HepG2 (cell line): ENCODE measurements at regions not wholly inside any gene's neighbourhood (a gene's known extent, or its start where the extent isn't known, plus 50 kb on each side); places are given as distances from the start of the nearest gene placed in this dataset.

Experiments used
- ATAC-seq: fragments of 200-7000 bp; cut with Tn5 transposase; 3 replicates; pipeline ENCODE4 v1.9.1; 2020; ENCODE audit warnings: mild to moderate bottlenecking, moderate library complexity
- BruUV-seq: library from RNA; stranded (reverse); fragments of 400-500 nt; replicated peaks from 2 replicates; lab custom pipeline; 2021; lab: Mats Ljungman, UMichigan
- CTCF ChIA-PET: fragments of 300-600 bp; formaldehyde crosslinking; extraction: SDS; loops from one replicate; lab custom pipeline; 2021; ENCODE audit warnings: low total read pairs, inconsistent platforms, low intra/inter-chr PET ratio; lab: Yijun Ruan, JAX
- POLR2A ChIA-PET: fragments of 350-600 bp; sonication (Branson Sonifier 250); formaldehyde crosslinking; loops from one replicate; lab custom pipeline; 2020; ENCODE audit warnings: antibody characterized with exemption, inconsistent platforms; lab: Yijun Ruan, JAX
- DNase-seq: peaks from one replicate; pipeline ENCODE4 v3.0.0-alpha.2; 2015; ENCODE audit warnings: low spot score
- FAIRE-seq: peaks from 3 replicates; lab custom pipeline; 2011; peaks lifted over from hg19 to GRCh38; lab: Jason Lieb, UNC
- H2AFZ ChIP-seq: one replicate; pipeline ENCODE4 v1.6.1; 2011; ENCODE audit warnings: low read length, inconsistent platforms
- H3K27ac ChIP-seq: fragments of 300-600 bp; 3 replicates; pipeline ENCODE4 v1.8.0; 2011; ENCODE audit warnings: mixed run types, mild to moderate bottlenecking, mixed read lengths, low read length, inconsistent platforms; ENCODE audit not compliant: insufficient read depth; ENCODE audit errors: extremely low read length
- H3K27me3 ChIP-seq, 2 experiments: fragments of 200-600 bp in 1 of 2; 2 replicates in 1 of 2; 3 replicates in 1 of 2; pipeline versions ENCODE4 v1.6.0 to v1.8.0; 2011; ENCODE audit warnings: low read length in 2 of 2, mild to moderate bottlenecking in 2 of 2, moderate library complexity in 2 of 2, inconsistent platforms in 1 of 2; ENCODE audit not compliant: insufficient read depth in 2 of 2, control insufficient read depth in 1 of 2
- H3K36me3 ChIP-seq, 2 experiments: fragments of 200-600 bp in 1 of 2; replicated peaks in 1 of 2; 2 replicates in 1 of 2; 3 replicates in 1 of 2; pipeline versions ENCODE4 v1.5.1 to v1.8.0; 2011; ENCODE audit warnings: low read length in 2 of 2, inconsistent platforms in 1 of 2; ENCODE audit not compliant: insufficient read depth in 2 of 2, control insufficient read depth in 1 of 2
- H3K4me1 ChIP-seq: 2 replicates; pipeline ENCODE4 v1.5.1; 2012; ENCODE audit warnings: low read length, inconsistent platforms; ENCODE audit not compliant: insufficient read depth
- H3K4me2 ChIP-seq: 2 replicates; pipeline ENCODE4 v1.6.0; 2011; ENCODE audit warnings: low read depth, low read length, inconsistent platforms
- H3K4me3 ChIP-seq, 3 experiments: fragments of 200-600 bp in 1 of 3; sonication (generic), shearing (Covaris generic) in 1 of 3; replicated peaks in 1 of 3; 2 replicates each; pipeline ENCODE4 v1.5.1; 2011 to 2016; ENCODE audit warnings: low read length in 3 of 3, inconsistent platforms in 2 of 3, low read depth in 2 of 3, mild to moderate bottlenecking in 2 of 3, control low read depth in 1 of 3, mixed read lengths in 1 of 3; ENCODE audit not compliant: insufficient read depth in 1 of 3
- H3K79me2 ChIP-seq: one replicate; pipeline ENCODE4 v1.6.1; 2011; ENCODE audit warnings: low read length, inconsistent platforms; ENCODE audit not compliant: insufficient read depth
- H3K9ac ChIP-seq: 2 replicates; pipeline ENCODE4 v1.6.0; 2011; ENCODE audit warnings: mild to moderate bottlenecking, low read depth, low read length, inconsistent platforms; ENCODE audit not compliant: insufficient read depth
- H3K9me3 ChIP-seq: 2 replicates; pipeline ENCODE4 v1.5.1; 2012; ENCODE audit warnings: mild to moderate bottlenecking, low read length
- H4K20me1 ChIP-seq: 2 replicates; pipeline ENCODE4 v1.6.0; 2011; ENCODE audit warnings: inconsistent platforms, mild to moderate bottlenecking, low read length, moderate library complexity; ENCODE audit not compliant: insufficient read depth
- ADNP ChIP-seq: sonication (generic); formaldehyde crosslinking; IDR thresholded peaks from 2 replicates; pipeline ENCODE4 v1.4.0; 2020; ENCODE audit warnings: missing genetic modification reagents
- ARID2 ChIP-seq: sonication (generic); formaldehyde crosslinking; IDR thresholded peaks from 2 replicates; pipeline ENCODE4 v1.8.1; 2022; ENCODE audit warnings: mild to moderate bottlenecking, missing genetic modification reagents, borderline replicate concordance
- BRCA1 ChIP-seq: sonication (generic); formaldehyde crosslinking; IDR thresholded peaks from 2 replicates; pipeline ENCODE4 v1.4.0; 2020; ENCODE audit warnings: missing genetic modification reagents
- CCAR2 ChIP-seq: fragments of 200-400 bp; formaldehyde crosslinking; optimal IDR thresholded peaks from 2 replicates; pipeline ENCODE3; 2018; ENCODE audit warnings: low read depth, mild to moderate bottlenecking, low read length, moderate library complexity
- CHD4 ChIP-seq: fragments of 200-600 bp; sonication (generic); IDR thresholded peaks from 2 replicates; pipeline ENCODE4 v1.7.0; 2017; ENCODE audit warnings: mild to moderate bottlenecking, low read length, borderline replicate concordance
- KLF15 ChIP-seq: sonication (generic); formaldehyde crosslinking; IDR thresholded peaks from 2 replicates; pipeline ENCODE4 v1.8.1; 2023; ENCODE audit warnings: borderline replicate concordance, mild to moderate bottlenecking, inconsistent platforms, missing genetic modification reagents, mixed read lengths
- MNT ChIP-seq: fragments of 450-650 bp; IDR thresholded peaks from 2 replicates; pipeline ENCODE4 v1.6.1; 2016
- NFE2 ChIP-seq: sonication (generic); formaldehyde crosslinking; IDR thresholded peaks from 2 replicates; pipeline ENCODE4 v1.4.0; 2020; ENCODE audit warnings: missing genetic modification reagents
- NPAS2 ChIP-seq: sonication (generic); formaldehyde crosslinking; IDR thresholded peaks from 2 replicates; pipeline ENCODE4 v1.8.0; 2022; ENCODE audit warnings: mild to moderate bottlenecking, missing genetic modification reagents, borderline replicate concordance
- PRPF4 ChIP-seq: fragments of 200-400 bp; formaldehyde crosslinking; IDR thresholded peaks from 2 replicates; pipeline ENCODE4 v1.6.1; 2016; ENCODE audit warnings: low read length, low read depth; ENCODE audit not compliant: poor library complexity, severe bottlenecking
- STAG1 ChIP-seq: sonication (generic); formaldehyde crosslinking; IDR thresholded peaks from 2 replicates; pipeline ENCODE4 v1.4.0; 2020; ENCODE audit warnings: missing genetic modification reagents
- ZFP36L2 ChIP-seq: sonication (generic); formaldehyde crosslinking; IDR thresholded peaks from 2 replicates; pipeline ENCODE4 v1.4.0; 2020; ENCODE audit warnings: missing genetic modification reagents
- ZNF564 ChIP-seq: sonication (generic); formaldehyde crosslinking; IDR thresholded peaks from 2 replicates; pipeline ENCODE4 v1.8.1; 2023; ENCODE audit warnings: mild to moderate bottlenecking, missing genetic modification reagents
- ZNF703 ChIP-seq: sonication (generic); formaldehyde crosslinking; IDR thresholded peaks from 2 replicates; pipeline ENCODE4 v1.5.1; 2020; ENCODE audit warnings: missing genetic modification reagents, mild to moderate bottlenecking, moderate library complexity, borderline replicate concordance
- ZNF775 ChIP-seq: sonication (generic); formaldehyde crosslinking; IDR thresholded peaks from 2 replicates; pipeline ENCODE4 v1.4.0; 2020; ENCODE audit warnings: missing genetic modification reagents, mild to moderate bottlenecking, moderate library complexity, borderline replicate concordance
- WGBS: methylation state at CpG from one replicate; pipeline ENCODE4 v1.1.6; 2017; ENCODE audit warnings: low lambda C conversion rate; 5-methylcytosine and 5-hydroxymethylcytosine counted together
- in situ Hi-C: cut with HindIII; loops from 2 replicates; pipeline ENCODE4 v1.10.0; 2017; ENCODE audit warnings: low pct_unique_long_range_greater_than_20kb; ENCODE audit not compliant: extremely low pct_ligation_motif_present
- intact Hi-C: fragments of 100-400 bp; cut with micrococcal nuclease; formaldehyde crosslinking; loops from one replicate; pipeline ENCODE4 v1.10.0; 2022; ENCODE audit not compliant: unreplicated experiment
- TF ChIP-seq, protein P1 (sequence below): sonication (generic); formaldehyde crosslinking; IDR thresholded peaks from 2 replicates; pipeline ENCODE4 v1.8.0; 2022; ENCODE audit warnings: missing genetic modification reagents, mild to moderate bottlenecking, moderate library complexity, borderline replicate concordance

DNA sequence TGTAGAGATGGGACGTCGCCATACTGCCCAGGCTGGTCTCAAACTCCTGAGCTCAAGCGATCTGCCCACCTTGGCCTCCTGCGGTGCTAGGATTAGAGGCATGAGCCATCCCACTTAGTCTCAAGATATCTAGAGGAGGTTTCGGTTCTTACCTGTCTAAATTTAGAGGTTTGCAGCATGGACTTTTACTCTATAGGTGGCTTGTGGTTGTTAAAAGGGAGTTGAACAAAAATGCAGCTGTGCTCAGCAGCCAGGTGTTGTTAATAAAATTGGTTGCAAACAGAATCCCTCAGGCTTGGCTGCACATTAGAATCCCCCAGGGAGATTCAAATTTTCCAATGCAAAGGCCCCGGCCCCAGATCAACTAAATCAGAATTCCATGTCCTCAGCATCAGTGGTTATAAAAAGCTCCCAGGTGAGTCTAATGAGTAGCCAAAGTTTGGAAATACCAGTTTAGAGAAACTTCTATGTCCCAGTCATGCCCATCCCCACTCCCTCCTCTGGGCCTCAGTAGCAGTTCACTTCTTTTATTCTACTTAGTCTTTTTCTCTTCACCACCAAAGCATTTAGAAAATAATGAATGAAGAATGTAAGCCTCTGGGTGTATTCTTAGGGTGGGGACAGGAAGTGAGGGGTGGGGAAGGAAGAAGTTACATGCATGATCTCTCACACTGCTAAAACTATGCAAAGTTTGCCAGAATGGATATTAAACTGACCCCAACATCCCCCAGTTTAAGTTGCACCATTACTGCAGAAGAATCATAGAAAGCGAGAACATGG lies 471.0 kb downstream of the COG6 start:
- H3K4me2 ChIP-seq = no peak overlapping the region
- H3K4me1 ChIP-seq = peaks cover 11% of the 10 kb centered on the region
- peaks cover 8% of the 10 kb centered on the region; the same call in 1 of the 2 replicates for H3K9me3 ChIP-seq
- no TSS peak for BruUV-seq
- no peak for FAIRE-seq
- no peaks in the 10 kb centered on the region for H3K36me3 ChIP-seq
- CTCF ChIA-PET = no interaction called here
- 47% methylated on average over 7 of the region's 7 CpGs for WGBS
- intact Hi-C loops = no loop called here
- H3K27ac ChIP-seq = no peak overlapping the region
- in situ Hi-C loops = no loop called here
- TF ChIP-seq CCAR2 = no peak
- no peak for TF ChIP-seq STAG1 (CRISPR knock-in tag)
- no peak for TF ChIP-seq BRCA1 (CRISPR knock-in tag)
- no peak for TF ChIP-seq NPAS2
- TF ChIP-seq ZNF775 = no peak
- no peak for TF ChIP-seq ZFP36L2 (CRISPR knock-in tag)
- no peak for TF ChIP-seq KLF15
- TF ChIP-seq PRPF4 = no peak
- no peak for TF ChIP-seq NFE2
- no peak for TF ChIP-seq ARID2 (CRISPR knock-in tag)
- no peak overlapping the region for H3K9ac ChIP-seq
- POLR2A ChIA-PET = no interaction called here
- H3K79me2 ChIP-seq = no peaks in the 10 kb centered on the region
- DNase-seq = no peak
- no peaks in the 10 kb centered on the region for H3K27me3 ChIP-seq
- no peak overlapping the region for H3K4me3 ChIP-seq
- H4K20me1 ChIP-seq = no peaks in the 10 kb centered on the region
- H2AFZ ChIP-seq = no peak overlapping the region
- ATAC-seq = no peak

GRCh38 chr13:40127476-40127875 lies 472.0 kb downstream of the COG6 start:
- no peak for DNase-seq
- intact Hi-C loops (no loop called here), in situ Hi-C loops (no loop called here)
- ChIA-PET POLR2A (no interaction called here), CTCF (no interaction called here)
- Histone ChIP-seq H3K36me3 (no peaks in the 10 kb centered on the region), H2AFZ (no peak overlapping the region), H3K9me3 (peaks cover 8% of the 10 kb centered on the region; the same call in 1 of the 2 replicates), H3K27ac (no peak overlapping the region), H3K4me3 (no peak overlapping the region), H4K20me1 (no peaks in the 10 kb centered on the region), H3K4me1 (peaks cover 11% of the 10 kb centered on the region), H3K79me2 (no peaks in the 10 kb centered on the region), H3K4me2 (no peak overlapping the region), H3K27me3 (no peaks in the 10 kb centered on the region), H3K9ac (no peak overlapping the region)
- ATAC-seq = no peak
- BruUV-seq = no TSS peak
- TF ChIP-seq ZNF703 (CRISPR knock-in tag) = no peak
- TF ChIP-seq CHD4 = no peak
- TF ChIP-seq, protein P1, sequence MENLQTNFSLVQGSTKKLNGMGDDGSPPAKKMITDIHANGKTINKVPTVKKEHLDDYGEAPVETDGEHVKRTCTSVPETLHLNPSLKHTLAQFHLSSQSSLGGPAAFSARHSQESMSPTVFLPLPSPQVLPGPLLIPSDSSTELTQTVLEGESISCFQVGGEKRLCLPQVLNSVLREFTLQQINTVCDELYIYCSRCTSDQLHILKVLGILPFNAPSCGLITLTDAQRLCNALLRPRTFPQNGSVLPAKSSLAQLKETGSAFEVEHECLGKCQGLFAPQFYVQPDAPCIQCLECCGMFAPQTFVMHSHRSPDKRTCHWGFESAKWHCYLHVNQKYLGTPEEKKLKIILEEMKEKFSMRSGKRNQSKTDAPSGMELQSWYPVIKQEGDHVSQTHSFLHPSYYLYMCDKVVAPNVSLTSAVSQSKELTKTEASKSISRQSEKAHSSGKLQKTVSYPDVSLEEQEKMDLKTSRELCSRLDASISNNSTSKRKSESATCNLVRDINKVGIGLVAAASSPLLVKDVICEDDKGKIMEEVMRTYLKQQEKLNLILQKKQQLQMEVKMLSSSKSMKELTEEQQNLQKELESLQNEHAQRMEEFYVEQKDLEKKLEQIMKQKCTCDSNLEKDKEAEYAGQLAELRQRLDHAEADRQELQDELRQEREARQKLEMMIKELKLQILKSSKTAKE = no peak
- no peak for TF ChIP-seq ZNF564 (CRISPR knock-in tag)
- no peak for TF ChIP-seq ADNP (CRISPR knock-in tag)
- TF ChIP-seq MNT = no peak
- no peak for FAIRE-seq
